ENCODE measurements at regions not wholly inside any gene's neighbourhood (a gene's known extent, or its start where the extent isn't known, plus 50 kb on each side); places are given as distances from the start of the nearest gene placed in this dataset.

- TF ChIP-seq CTCF (IDR thresholded peaks at IDR 0.05) (no peak), POLR2A (IDR thresholded peaks at IDR 0.05) (no peak), EP300 (IDR thresholded peaks at IDR 0.05) (no peak)
Measured at GRCh38 chrX:39957816-39958566, 139.8 kb downstream of the BCOR start.
